H9 (cell line): ENCODE measurements at regions not wholly inside any gene's neighbourhood (a gene's known extent, or its start where the extent isn't known, plus 50 kb on each side); places are given as distances from the start of the nearest gene placed in this dataset.
"Not testable (repeated sequence)": the region's sequence is repeated elsewhere in the genome, so short reads cannot be mapped to it uniquely, and the experiment has no call there.

Source experiments
- DNase-seq: peaks from one replicate; pipeline ENCODE4 v3.0.0-alpha.2; 2017
- H2AFZ ChIP-seq: one replicate; pipeline ENCODE4 v1.6.1; 2013; ENCODE audit warnings: mild to moderate bottlenecking, low read length, control low read depth, moderate library complexity
- H2AK5ac ChIP-seq: 2 replicates; pipeline ENCODE4 v1.6.1; 2013; ENCODE audit warnings: low read length, control low read depth, mixed read lengths; ENCODE audit not compliant: insufficient read length
- H2BK120ac ChIP-seq: one replicate; pipeline ENCODE4 v1.6.1; 2013; ENCODE audit warnings: low read depth, mild to moderate bottlenecking, low read length, control low read depth, inconsistent platforms; ENCODE audit not compliant: poor library complexity, severe bottlenecking
- H2BK12ac ChIP-seq: 2 replicates; pipeline ENCODE4 v1.6.1; 2013; ENCODE audit warnings: low read length, control low read depth, mixed read lengths, low read depth; ENCODE audit not compliant: insufficient read length
- H2BK15ac ChIP-seq: 2 replicates; pipeline ENCODE4 v1.6.1; 2013; ENCODE audit warnings: low read depth, low read length, control low read depth
- H2BK20ac ChIP-seq: one replicate; pipeline ENCODE4 v1.6.1; 2013; ENCODE audit warnings: low read depth, mild to moderate bottlenecking, low read length, control low read depth, inconsistent platforms; ENCODE audit not compliant: poor library complexity, severe bottlenecking
- H2BK5ac ChIP-seq: 2 replicates; pipeline ENCODE4 v1.6.1; 2013; ENCODE audit warnings: low read length, control low read depth, mixed read lengths; ENCODE audit not compliant: insufficient read length
- H3K14ac ChIP-seq: 2 replicates; pipeline ENCODE4 v1.6.1; 2013; ENCODE audit warnings: low read length, control low read depth; ENCODE audit not compliant: insufficient read depth
- H3K18ac ChIP-seq: 2 replicates; pipeline ENCODE4 v1.6.1; 2013; ENCODE audit warnings: low read depth, mild to moderate bottlenecking, mixed read lengths, low read length, control low read depth; ENCODE audit not compliant: insufficient read length
- H3K23ac ChIP-seq: 2 replicates; pipeline ENCODE4 v1.6.1; 2013; ENCODE audit warnings: low read length, control low read depth, mixed read lengths, low read depth; ENCODE audit not compliant: insufficient read length
- H3K23me2 ChIP-seq: 2 replicates; pipeline ENCODE4 v1.6.1; 2013; ENCODE audit warnings: low read depth, mild to moderate bottlenecking, mixed read lengths, low read length, control low read depth; ENCODE audit not compliant: insufficient read length, poor library complexity, severe bottlenecking
- H3K27ac ChIP-seq: 2 replicates; pipeline ENCODE4 v1.5.1; 2013; ENCODE audit warnings: low read length, control low read depth, mixed read lengths, low read depth; ENCODE audit not compliant: insufficient read length
- H3K27me3 ChIP-seq: 2 replicates; pipeline ENCODE4 v1.6.1; 2013; ENCODE audit warnings: low read length, control low read depth, inconsistent platforms; ENCODE audit not compliant: insufficient read depth
- H3K4ac ChIP-seq: 2 replicates; pipeline ENCODE4 v1.6.1; 2013; ENCODE audit warnings: low read depth, mild to moderate bottlenecking, control low read depth, inconsistent platforms, low read length, moderate library complexity
- H3K4me1 ChIP-seq: 2 replicates; pipeline ENCODE4 v1.6.1; 2013; ENCODE audit warnings: low read length, control low read depth, inconsistent platforms; ENCODE audit not compliant: insufficient read depth
- H3K4me2 ChIP-seq: 2 replicates; pipeline ENCODE4 v1.6.1; 2013; ENCODE audit warnings: low read length, control low read depth, mixed read lengths; ENCODE audit not compliant: insufficient read length, insufficient read depth
- H3K56ac ChIP-seq: 2 replicates; pipeline ENCODE4 v1.6.1; 2013; ENCODE audit warnings: low read depth, mild to moderate bottlenecking, mixed read lengths, low read length, control low read depth; ENCODE audit not compliant: insufficient read length
- H3K79me1 ChIP-seq: 2 replicates; pipeline ENCODE4 v1.6.1; 2013; ENCODE audit warnings: low read depth, mild to moderate bottlenecking, moderate library complexity, low read length, control low read depth, inconsistent platforms; ENCODE audit not compliant: insufficient read depth, poor library complexity, severe bottlenecking
- H3K79me2 ChIP-seq: 2 replicates; pipeline ENCODE4 v1.6.1; 2013; ENCODE audit warnings: low read length, control low read depth, inconsistent platforms; ENCODE audit not compliant: insufficient read depth
- H3K9ac ChIP-seq: 2 replicates; pipeline ENCODE4 v1.6.1; 2013; ENCODE audit warnings: low read length, control low read depth, mixed read lengths; ENCODE audit not compliant: insufficient read length; ENCODE audit errors: extremely low read depth
- H3K9me3 ChIP-seq: one replicate; pipeline ENCODE4 v1.6.1; 2013; ENCODE audit warnings: low read depth, low read length, inconsistent platforms; ENCODE audit not compliant: control insufficient read depth
- H3T11ph ChIP-seq: one replicate; pipeline ENCODE4 v1.6.1; 2013; ENCODE audit warnings: mild to moderate bottlenecking, low read length, control low read depth, inconsistent platforms
- H4K20me1 ChIP-seq: one replicate; pipeline ENCODE4 v1.6.1; 2013; ENCODE audit not compliant: control insufficient read depth, insufficient read length, insufficient read depth
- H4K5ac ChIP-seq: 2 replicates; pipeline ENCODE4 v1.6.1; 2013; ENCODE audit warnings: low read depth, mild to moderate bottlenecking, mixed read lengths, low read length, control low read depth; ENCODE audit not compliant: insufficient read length
- H4K8ac ChIP-seq: replicated peaks from 2 replicates; pipeline ENCODE4 v1.6.1; 2013; ENCODE audit warnings: low read length, control low read depth, mixed read lengths, low read depth; ENCODE audit not compliant: insufficient read length
- H4K91ac ChIP-seq: 2 replicates; pipeline ENCODE4 v1.6.1; 2013; ENCODE audit warnings: low read depth, mild to moderate bottlenecking, moderate library complexity, mixed read lengths, low read length, control low read depth; ENCODE audit not compliant: insufficient read length
- H3K27ac Mint-ChIP-seq, 3 experiments: 2 replicates in 2 of 3; 3 replicates in 1 of 3; pipeline ENCODE4 v1.8.0; 2020 to 2021; ENCODE audit warnings: mixed read lengths in 3 of 3, mild to moderate bottlenecking in 1 of 3, moderate library complexity in 1 of 3
- H3K27me3 Mint-ChIP-seq: 2 replicates; pipeline ENCODE4 v1.8.0; 2021; ENCODE audit warnings: low read depth, mild to moderate bottlenecking, moderate library complexity, mixed read lengths
- H3K36me3 Mint-ChIP-seq, 3 experiments: 2 replicates in 2 of 3; 3 replicates in 1 of 3; pipeline ENCODE4 v1.8.0; 2020 to 2021; ENCODE audit warnings: low read depth in 3 of 3, mixed read lengths in 3 of 3; ENCODE audit not compliant: insufficient read depth in 1 of 3
- H3K4me1 Mint-ChIP-seq, 2 experiments: 2 replicates each; pipeline ENCODE4 v1.8.0; 2020; ENCODE audit warnings: mixed read lengths in 2 of 2
- H3K4me3 Mint-ChIP-seq, 2 experiments: 2 replicates in 1 of 2; 3 replicates in 1 of 2; pipeline ENCODE4 v1.8.0; 2020 to 2021; ENCODE audit warnings: mild to moderate bottlenecking in 2 of 2, mixed read lengths in 2 of 2, moderate library complexity in 1 of 2
- H3K9me3 Mint-ChIP-seq, 2 experiments: 2 replicates in 1 of 2; 3 replicates in 1 of 2; pipeline ENCODE4 v1.8.0; 2020; ENCODE audit warnings: mild to moderate bottlenecking in 2 of 2, mixed read lengths in 2 of 2, moderate library complexity in 1 of 2
- WGBS: extraction: QIAGEN DNeasy Blood & Tissue Kit; methylation state at CpG from one replicate; pipeline ENCODE4 v1.1.7; 2013; ENCODE audit warnings: missing lambda C conversion rate, low lambda C conversion rate, mixed read lengths; ENCODE audit not compliant: insufficient read length; ENCODE audit errors: extremely low coverage; 5-methylcytosine and 5-hydroxymethylcytosine counted together

GRCh38 chr7:119951614-119952013 lies 321.4 kb upstream of the KCND2 start:
- H2BK5ac ChIP-seq, H3K9me3 ChIP-seq, H3K56ac ChIP-seq, H3K79me2 ChIP-seq, H3K14ac ChIP-seq, DNase-seq, H3K27ac ChIP-seq, H3K36me3 Mint-ChIP-seq, H3K9me3 Mint-ChIP-seq, H2BK15ac ChIP-seq, H3K4me1 Mint-ChIP-seq, H4K91ac ChIP-seq, H3K4me3 Mint-ChIP-seq, H3K4me2 ChIP-seq, H3K27me3 Mint-ChIP-seq, H3K79me1 ChIP-seq, H4K5ac ChIP-seq, H3K23ac ChIP-seq, H3K27me3 ChIP-seq, H2BK12ac ChIP-seq, H2AK5ac ChIP-seq, H3K27ac Mint-ChIP-seq, H4K20me1 ChIP-seq, H2BK20ac ChIP-seq, H4K8ac ChIP-seq, H2AFZ ChIP-seq, H3K4ac ChIP-seq, H3T11ph ChIP-seq, H3K18ac ChIP-seq, H3K23me2 ChIP-seq, H3K4me1 ChIP-seq, H3K9ac ChIP-seq, H2BK120ac ChIP-seq: not testable (repeated sequence)
- no CpG with 5 or more reads among the region's 24 CpGs for WGBS
